ENCODE measurements at regions not wholly inside any gene's neighbourhood (a gene's known extent, or its start where the extent isn't known, plus 50 kb on each side); places are given as distances from the start of the nearest gene placed in this dataset.
"Not testable (repeated sequence)": the region's sequence is repeated elsewhere in the genome, so short reads cannot be mapped to it uniquely, and the experiment has no call there.

GRCh38 chr3:166510382-166510781, 673.2 kb upstream of the BCHE start:
- H3K27me3 ChIP-seq (ENCODE audit: control insufficient read depth in 2 of 2, insufficient read depth in 2 of 2, low read length in 2 of 2) = no peaks in the 10 kb centered on the region
- Mint-ChIP-seq H3K4me3 (no peak overlapping the region), H3K4me1 (no peaks in the 10 kb centered on the region), H3K27ac (no peak overlapping the region), H3K9me3 (peaks cover 10 to 27% (median 18%) of the 10 kb centered on the region in 7 donors), H3K27me3 (ENCODE audit: low read depth in 3 of 3) (no peaks in the 10 kb centered on the region), H3K36me3 (no peaks in the 10 kb centered on the region)
- H3K4me3 ChIP-seq (replicated peaks in 1 of 3; ENCODE audit: low read depth in 2 of 3, low read length in 3 of 3) = no peak overlapping the region
- no peaks in the 10 kb centered on the region for H3K79me2 ChIP-seq (ENCODE audit: insufficient read depth, low read length)
- H2AFZ ChIP-seq (ENCODE audit: insufficient read depth, low read depth, low read length, poor library complexity, severe bottlenecking) = no peak overlapping the region
- no peak for TF ChIP-seq CTCF (IDR thresholded peaks at IDR 0.05)
- no peak overlapping the region for H3K27ac ChIP-seq (ENCODE audit: low read depth in 1 of 2, low read length in 2 of 2)
- no peaks in the 10 kb centered on the region for H4K20me1 ChIP-seq (ENCODE audit: insufficient read depth, low read length)
- H3K36me3 ChIP-seq (replicated peaks in 1 of 2; ENCODE audit: control insufficient read depth in 1 of 2, insufficient read depth in 2 of 2, low read length in 2 of 2) = no peaks in the 10 kb centered on the region
- H3K9me3 ChIP-seq (replicated peaks in 1 of 2; ENCODE audit: control insufficient read depth in 1 of 2, insufficient read depth in 1 of 2, low read length in 2 of 2) = peaks cover 12 to 35% of the 10 kb centered on the region in 2 donors
- no peak overlapping the region for H3K9ac ChIP-seq (ENCODE audit: insufficient read depth, low read length, poor library complexity, severe bottlenecking)
- no peak overlapping the region for H3K4me2 ChIP-seq (replicated peaks; ENCODE audit: extremely low read depth, low read length, poor library complexity, severe bottlenecking)
- intact Hi-C loops (cut with micrococcal nuclease) = no loop called here
- DNase-seq = no peak
- 63% methylated on average over 2 of the region's 4 CpGs for WGBS (ENCODE audit: insufficient coverage)
- no peaks in the 10 kb centered on the region for H3K4me1 ChIP-seq (ENCODE audit: control insufficient read depth in 1 of 2, insufficient read depth in 2 of 2, low read length in 2 of 2)

- H3K36me3 ChIP-seq (replicated peaks in 1 of 2; ENCODE audit: control insufficient read depth in 1 of 2, insufficient read depth in 2 of 2, low read length in 2 of 2); H3K27me3 ChIP-seq (ENCODE audit: control insufficient read depth in 2 of 2, insufficient read depth in 2 of 2, low read length in 2 of 2); H3K4me1 Mint-ChIP-seq; H3K4me3 Mint-ChIP-seq; H3K36me3 Mint-ChIP-seq; H3K4me1 ChIP-seq (ENCODE audit: control insufficient read depth in 1 of 2, insufficient read depth in 2 of 2, low read length in 2 of 2); H3K4me2 ChIP-seq (replicated peaks; ENCODE audit: extremely low read depth, low read length, poor library complexity, severe bottlenecking); H3K27ac Mint-ChIP-seq; H3K4me3 ChIP-seq (replicated peaks in 1 of 3; ENCODE audit: low read depth in 2 of 3, low read length in 3 of 3); H3K9ac ChIP-seq (ENCODE audit: insufficient read depth, low read length, poor library complexity, severe bottlenecking); DNase-seq; H3K79me2 ChIP-seq (ENCODE audit: insufficient read depth, low read length); H3K27ac ChIP-seq (ENCODE audit: low read depth in 1 of 2, low read length in 2 of 2); H3K27me3 Mint-ChIP-seq (ENCODE audit: low read depth in 3 of 3); H2AFZ ChIP-seq (ENCODE audit: insufficient read depth, low read depth, low read length, poor library complexity, severe bottlenecking); H4K20me1 ChIP-seq (ENCODE audit: insufficient read depth, low read length); H3K9me3 ChIP-seq (replicated peaks in 1 of 2; ENCODE audit: control insufficient read depth in 1 of 2, insufficient read depth in 1 of 2, low read length in 2 of 2); intact Hi-C loops (cut with micrococcal nuclease): not testable (repeated sequence)
- 90% methylated on average over 1 of the region's 2 CpGs for WGBS (ENCODE audit: insufficient coverage)
- peaks cover 18 to 38% (median 22%) of the 10 kb centered on the region in 7 donors for H3K9me3 Mint-ChIP-seq
These were observed 663.2 kb upstream of the BCHE start for GRCh38 chr3:166500420-166500819.

Measured in CD14-positive monocyte (primary cell).